Neural progenitor cell (in vitro differentiated cells): ENCODE measurements at regions not wholly inside any gene's neighbourhood (a gene's known extent, or its start where the extent isn't known, plus 50 kb on each side); places are given as distances from the start of the nearest gene placed in this dataset.
A peak's percentile ranks its signal among the peaks of the same experiment; 100 is the strongest.

Experiments used
- DNase-seq: peaks from one replicate; pipeline ENCODE4 v3.0.0-alpha.2; 2016; ENCODE audit warnings: low spot score
- H2AFZ ChIP-seq: fragments of 200-600 bp; sonication (generic); replicated peaks from 2 replicates; pipeline ENCODE4 v1.6.1; 2016; ENCODE audit warnings: antibody characterized with exemption
- H3F3A ChIP-seq: fragments of 200-600 bp; sonication (generic); 2 replicates; pipeline ENCODE4 v1.6.1; 2016; ENCODE audit warnings: antibody characterized with exemption, low read depth
- H3K27ac ChIP-seq: fragments of 200-600 bp; sonication (generic); 2 replicates; pipeline ENCODE4 v1.5.1; 2016; ENCODE audit warnings: mild to moderate bottlenecking
- H3K27me3 ChIP-seq: fragments of 200-600 bp; sonication (generic); 2 replicates; pipeline ENCODE4 v1.6.1; 2016; ENCODE audit warnings: mild to moderate bottlenecking, moderate library complexity
- H3K36me3 ChIP-seq: fragments of 200-600 bp; sonication (generic); 2 replicates; pipeline ENCODE4 v1.5.1; 2016
- H3K4me1 ChIP-seq: fragments of 200-600 bp; sonication (generic); 2 replicates; pipeline ENCODE4 v1.6.1; 2016; ENCODE audit warnings: mixed run types
- H3K4me2 ChIP-seq: fragments of 200-600 bp; sonication (generic); 2 replicates; pipeline ENCODE4 v1.6.1; 2016
- H3K4me3 ChIP-seq: fragments of 200-600 bp; sonication (generic); 2 replicates; pipeline ENCODE4 v1.5.1; 2016
- H3K79me2 ChIP-seq: fragments of 200-600 bp; sonication (generic); 2 replicates; pipeline ENCODE4 v1.6.1; 2016; ENCODE audit warnings: low read depth
- H3K9ac ChIP-seq: fragments of 200-600 bp; sonication (generic); 2 replicates; pipeline ENCODE4 v1.6.1; 2016
- H3K9me3 ChIP-seq: fragments of 200-600 bp; sonication (generic); 2 replicates; pipeline ENCODE4 v1.5.1; 2016; ENCODE audit warnings: low read depth
- H4K20me1 ChIP-seq: fragments of 200-600 bp; sonication (generic); 2 replicates; pipeline ENCODE4 v1.6.1; 2016; ENCODE audit warnings: low read depth
- H3K27ac Mint-ChIP-seq: 3 replicates; pipeline ENCODE4 v1.8.0; 2021; ENCODE audit warnings: mixed read lengths
- H3K27me3 Mint-ChIP-seq: 2 replicates; pipeline ENCODE4 v1.8.0; 2022; ENCODE audit warnings: low read depth, mild to moderate bottlenecking, inconsistent platforms, moderate library complexity, mixed read lengths; ENCODE audit not compliant: insufficient read depth
- H3K36me3 Mint-ChIP-seq: 3 replicates; pipeline ENCODE4 v1.8.0; 2021; ENCODE audit warnings: mixed read lengths
- H3K4me1 Mint-ChIP-seq: 3 replicates; pipeline ENCODE4 v1.8.0; 2021; ENCODE audit warnings: mixed read lengths
- H3K4me3 Mint-ChIP-seq: 3 replicates; pipeline ENCODE4 v1.8.0; 2021; ENCODE audit warnings: mild to moderate bottlenecking, moderate library complexity, mixed read lengths
- H3K9me3 Mint-ChIP-seq: 3 replicates; pipeline ENCODE4 v1.8.0; 2020; ENCODE audit warnings: mixed read lengths
- EZH2 ChIP-seq: fragments of 200-600 bp; sonication (generic); IDR thresholded peaks from 2 replicates; pipeline ENCODE4 v1.6.1; 2017; ENCODE audit warnings: antibody characterized with exemption, mild to moderate bottlenecking, moderate library complexity
- EZH2phosphoT487 ChIP-seq: fragments of 200-600 bp; sonication (generic); IDR thresholded peaks from 2 replicates; pipeline ENCODE4 v1.6.1; 2017; ENCODE audit warnings: antibody characterized with exemption
- TF ChIP-seq, protein P1 (sequence below): fragments of 200-600 bp; sonication (generic); IDR thresholded peaks from 2 replicates; pipeline ENCODE4 v1.5.1; 2017; ENCODE audit warnings: antibody characterized with exemption, mild to moderate bottlenecking

DNA sequence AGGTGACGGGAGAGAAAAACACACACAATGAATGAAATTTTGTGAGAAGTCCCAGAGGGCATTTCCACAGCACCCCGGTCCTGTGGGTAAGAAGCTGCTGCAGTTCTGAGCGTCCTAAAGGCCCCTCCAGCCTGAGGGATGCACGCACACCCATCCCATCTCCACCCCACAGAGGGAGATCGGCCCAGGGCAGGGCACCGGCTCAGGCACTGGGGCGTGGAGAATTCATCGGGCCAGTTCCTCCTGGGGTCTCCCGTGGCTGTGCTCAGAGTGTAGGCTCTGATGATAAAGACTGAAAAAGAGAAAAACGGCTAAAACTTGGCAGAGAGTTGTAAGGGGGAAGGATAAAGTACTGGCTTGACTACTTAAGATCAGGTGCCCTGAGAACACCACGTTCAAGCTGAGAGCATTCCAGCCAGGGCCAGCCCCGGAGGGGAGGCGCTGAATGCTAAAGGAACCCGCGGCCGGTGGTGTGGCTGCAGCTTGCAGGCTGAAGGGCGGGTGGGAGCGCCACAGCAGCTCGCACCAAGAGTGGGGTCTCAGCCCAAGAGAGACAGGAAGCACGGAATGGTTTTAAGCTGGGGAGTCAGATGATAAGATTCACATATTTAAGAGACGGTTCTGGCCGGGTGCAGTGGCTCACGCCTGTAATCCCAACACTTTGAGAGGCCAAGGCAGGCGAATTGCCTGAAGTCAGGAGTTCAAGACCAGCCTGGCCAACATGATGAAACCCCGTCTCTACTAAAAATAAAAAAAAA, 121.9 kb upstream of the SPACA7 start:
- H3K27ac Mint-ChIP-seq = no peak overlapping the region
- Histone ChIP-seq H3F3A (no peaks in the 10 kb centered on the region), H3K4me1 (no peaks in the 10 kb centered on the region), H3K4me2 (no peak overlapping the region), H3K79me2 (no peaks in the 10 kb centered on the region), H3K27ac (no peak overlapping the region), H3K4me3 (no peak overlapping the region), H3K9me3 (no peaks in the 10 kb centered on the region), H2AFZ (no peak overlapping the region), H3K27me3 (no peaks in the 10 kb centered on the region), H3K9ac (no peak overlapping the region), H3K36me3 (no peaks in the 10 kb centered on the region), H4K20me1 (no peaks in the 10 kb centered on the region)
- H3K36me3 Mint-ChIP-seq = no peaks in the 10 kb centered on the region
- TF ChIP-seq EZH2phosphoT487 = no peak
- TF ChIP-seq EZH2 = no peak
- TF ChIP-seq, protein P1, sequence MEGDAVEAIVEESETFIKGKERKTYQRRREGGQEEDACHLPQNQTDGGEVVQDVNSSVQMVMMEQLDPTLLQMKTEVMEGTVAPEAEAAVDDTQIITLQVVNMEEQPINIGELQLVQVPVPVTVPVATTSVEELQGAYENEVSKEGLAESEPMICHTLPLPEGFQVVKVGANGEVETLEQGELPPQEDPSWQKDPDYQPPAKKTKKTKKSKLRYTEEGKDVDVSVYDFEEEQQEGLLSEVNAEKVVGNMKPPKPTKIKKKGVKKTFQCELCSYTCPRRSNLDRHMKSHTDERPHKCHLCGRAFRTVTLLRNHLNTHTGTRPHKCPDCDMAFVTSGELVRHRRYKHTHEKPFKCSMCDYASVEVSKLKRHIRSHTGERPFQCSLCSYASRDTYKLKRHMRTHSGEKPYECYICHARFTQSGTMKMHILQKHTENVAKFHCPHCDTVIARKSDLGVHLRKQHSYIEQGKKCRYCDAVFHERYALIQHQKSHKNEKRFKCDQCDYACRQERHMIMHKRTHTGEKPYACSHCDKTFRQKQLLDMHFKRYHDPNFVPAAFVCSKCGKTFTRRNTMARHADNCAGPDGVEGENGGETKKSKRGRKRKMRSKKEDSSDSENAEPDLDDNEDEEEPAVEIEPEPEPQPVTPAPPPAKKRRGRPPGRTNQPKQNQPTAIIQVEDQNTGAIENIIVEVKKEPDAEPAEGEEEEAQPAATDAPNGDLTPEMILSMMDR = no peak
- H3K27me3 Mint-ChIP-seq = peaks cover 15% of the 10 kb centered on the region
- no peak overlapping the region for H3K4me3 Mint-ChIP-seq
- no peak for DNase-seq
- peaks cover 43% of the 10 kb centered on the region for H3K4me1 Mint-ChIP-seq
- H3K9me3 Mint-ChIP-seq = peaks cover 12% of the 10 kb centered on the region

DNA sequence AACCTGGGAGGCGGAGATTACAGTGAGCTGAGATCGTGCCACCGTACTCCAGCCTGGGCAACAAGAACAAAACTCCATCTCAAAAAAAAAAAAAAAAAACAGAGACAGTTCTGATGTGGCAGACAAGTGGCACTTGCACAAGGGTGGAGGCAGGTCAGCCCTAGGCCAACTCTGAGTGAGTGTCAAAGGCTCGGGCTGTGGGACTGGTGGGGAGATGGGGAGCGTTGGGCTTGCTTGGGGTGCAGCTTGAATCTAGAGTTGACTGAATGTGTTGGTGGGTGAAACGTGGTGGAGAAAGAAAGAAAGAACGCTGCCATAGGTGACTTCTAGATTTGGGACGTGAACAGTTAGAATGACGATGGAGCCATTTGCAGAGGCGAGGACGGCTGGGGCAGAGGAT, 121.3 kb upstream of the SPACA7 start:
- Mint-ChIP-seq H3K27me3 (peaks cover 13% of the 10 kb centered on the region), H3K4me3 (no peak overlapping the region), H3K27ac (peak overlapping the region; percentile 38), H3K9me3 (peaks cover 12% of the 10 kb centered on the region), H3K36me3 (no peaks in the 10 kb centered on the region), H3K4me1 (peaks cover 37% of the 10 kb centered on the region)
- H3K9me3 ChIP-seq = no peaks in the 10 kb centered on the region
- TF ChIP-seq EZH2 (no peak), EZH2phosphoT487 (no peak)
- TF ChIP-seq, protein P1 = no peak
- no peak overlapping the region for H3K4me2 ChIP-seq
- no peak overlapping the region for H2AFZ ChIP-seq
- H3K79me2 ChIP-seq = no peaks in the 10 kb centered on the region
- H3K27me3 ChIP-seq = no peaks in the 10 kb centered on the region
- no peak for DNase-seq
- no peak overlapping the region for H3K9ac ChIP-seq
- H3F3A ChIP-seq = no peaks in the 10 kb centered on the region
- no peak overlapping the region for H3K27ac ChIP-seq
- H3K36me3 ChIP-seq = no peaks in the 10 kb centered on the region
- no peaks in the 10 kb centered on the region for H3K4me1 ChIP-seq
- H4K20me1 ChIP-seq = no peaks in the 10 kb centered on the region
- H3K4me3 ChIP-seq = no peak overlapping the region

DNA sequence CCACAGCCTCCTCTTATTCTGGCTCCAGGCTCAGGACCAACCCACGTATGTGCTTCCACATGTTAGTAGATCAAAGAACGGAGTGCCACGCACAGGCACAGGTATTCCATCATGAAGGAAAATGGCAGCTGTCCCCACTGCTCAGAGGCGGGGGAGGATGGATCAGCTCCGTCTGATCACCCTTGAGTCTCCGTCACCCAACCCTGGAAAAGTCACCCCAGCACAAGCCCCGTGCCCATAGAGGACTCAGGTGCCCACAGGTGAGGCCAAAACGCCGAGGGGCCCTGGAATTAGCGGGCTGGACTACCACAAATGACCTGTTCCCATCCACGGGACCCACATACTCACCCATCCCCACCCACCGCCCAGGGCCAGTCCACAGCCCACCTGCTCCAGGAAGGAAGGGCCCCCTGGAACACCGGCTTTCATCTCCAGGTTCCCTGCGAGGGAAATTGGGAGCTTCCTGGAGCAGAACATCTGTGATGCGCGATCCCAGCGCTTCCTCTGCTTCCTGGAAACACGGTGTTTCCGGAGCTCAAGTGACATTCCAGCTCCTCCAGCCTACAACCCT, 120.5 kb upstream of the SPACA7 start:
- Histone ChIP-seq H3F3A (no peaks in the 10 kb centered on the region), H4K20me1 (no peaks in the 10 kb centered on the region), H3K4me2 (no peak overlapping the region), H3K27ac (no peak overlapping the region), H3K27me3 (no peaks in the 10 kb centered on the region), H3K9ac (no peak overlapping the region), H3K36me3 (no peaks in the 10 kb centered on the region), H3K9me3 (no peaks in the 10 kb centered on the region), H3K4me3 (no peak overlapping the region), H3K4me1 (no peaks in the 10 kb centered on the region), H2AFZ (no peak overlapping the region), H3K79me2 (no peaks in the 10 kb centered on the region)
- Mint-ChIP-seq H3K4me3 (no peak overlapping the region), H3K4me1 (peaks cover 31% of the 10 kb centered on the region), H3K27me3 (peaks cover 10% of the 10 kb centered on the region), H3K36me3 (no peaks in the 10 kb centered on the region), H3K27ac (peak overlapping the region; percentile 38), H3K9me3 (peaks cover 12% of the 10 kb centered on the region)
- DNase-seq = no peak
- TF ChIP-seq, protein P1 = no peak
- TF ChIP-seq EZH2 (no peak), EZH2phosphoT487 (no peak)
